NOMO-1 (cell line): ENCODE measurements at regions not wholly inside any gene's neighbourhood (a gene's known extent, or its start where the extent isn't known, plus 50 kb on each side); places are given as distances from the start of the nearest gene placed in this dataset.
"Not testable (repeated sequence)": the region's sequence is repeated elsewhere in the genome, so short reads cannot be mapped to it uniquely, and the experiment has no call there.

ENCODE experiments used
- DNase-seq, 2 experiments: peaks; one replicate each; lab custom pipeline; 2025; ENCODE audit not compliant: unreplicated experiment in 2 of 2; lab: John Stamatoyannopoulos, UW

- no peak for DNase-seq
Observed at GRCh38 chr17:72385475-72385874, 264.7 kb downstream of the SOX9 start.

GRCh38 chr17:72386173-72386572, 265.4 kb downstream of the SOX9 start:
- not testable (repeated sequence) for DNase-seq

GRCh38 chr17:72386619-72387237, 265.9 kb downstream of the SOX9 start:
- no peak for DNase-seq

GRCh38 chr17:72387487-72387886, 266.7 kb downstream of the SOX9 start:
- no peak for DNase-seq

- no peak for DNase-seq
Observed at GRCh38 chr17:72387969-72388368, 267.1 kb downstream of the SOX9 start.

GRCh38 chr17:72388765-72389473, 268.1 kb downstream of the SOX9 start:
- DNase-seq = no peak

GRCh38 chr17:72390675-72391508, 270.1 kb downstream of the SOX9 start:
- DNase-seq = no peak

GRCh38 chr17:72392056-72393010, 271.5 kb downstream of the SOX9 start:
- no peak for DNase-seq

- DNase-seq = no peak
Observed at GRCh38 chr17:72393553-72393952, 272.7 kb downstream of the SOX9 start.

GRCh38 chr17:72394531-72394930, 273.7 kb downstream of the SOX9 start:
- no peak for DNase-seq

- no peak for DNase-seq
Observed at GRCh38 chr17:72396121-72396520, 275.3 kb downstream of the SOX9 start.

GRCh38 chr17:72397223-72397667, 276.4 kb downstream of the SOX9 start:
- DNase-seq = no peak

GRCh38 chr17:72397687-72398086, 276.9 kb downstream of the SOX9 start:
- no peak for DNase-seq

- DNase-seq = no peak
Observed at GRCh38 chr17:72399023-72399607, 278.3 kb downstream of the SOX9 start.

- no peak for DNase-seq
Observed at GRCh38 chr17:72399608-72400487, 279.0 kb downstream of the SOX9 start.

- DNase-seq = no peak
Observed at GRCh38 chr17:72400488-72400827, 279.6 kb downstream of the SOX9 start.

- no peak for DNase-seq
Observed at GRCh38 chr17:72400863-72401262, 280.0 kb downstream of the SOX9 start.

GRCh38 chr17:72401883-72402726, 281.3 kb downstream of the SOX9 start:
- no peak for DNase-seq
